Right lobe of liver (tissue), 6 donors: ENCODE measurements at regions not wholly inside any gene's neighbourhood (a gene's known extent, or its start where the extent isn't known, plus 50 kb on each side); places are given as distances from the start of the nearest gene placed in this dataset.
A peak's percentile ranks its signal among the peaks of the same experiment; 100 is the strongest.

Experiments
- ATAC-seq, 4 donors: fragments of 200-7000 bp; cut with Tn5 transposase; one replicate each; pipeline ENCODE4 v1.9.1; 2020; ENCODE audit warnings: mild to moderate bottlenecking in 4 of 4, moderate library complexity in 4 of 4
- DNase-seq, 3 donors: peaks; one replicate each; pipeline ENCODE4 v3.0.0-alpha.2; 2020
- H3K27ac ChIP-seq, 3 donors: fragments of 200-600 bp; one replicate each; pipeline ENCODE4 v1.8.0; 2022
- H3K27me3 ChIP-seq, 2 donors: fragments of 200-600 bp; one replicate each; pipeline ENCODE4 v1.8.0; 2022
- H3K36me3 ChIP-seq, 4 donors: fragments of 200-600 bp; sonication (generic) in 1 of 4; one replicate each; pipeline versions ENCODE4 v1.5.1 to v1.8.0; 2017 to 2022; ENCODE audit warnings: control low read depth in 1 of 4
- H3K4me1 ChIP-seq, 4 donors: fragments of 200-600 bp; sonication (generic) in 1 of 4; one replicate each; pipeline versions ENCODE4 v1.5.1 to v1.8.0; 2017 to 2022; ENCODE audit warnings: control low read depth in 1 of 4
- H3K4me3 ChIP-seq, 3 donors: fragments of 200-600 bp; one replicate each; pipeline ENCODE4 v1.8.0; 2022
- H3K9me3 ChIP-seq, 4 donors: fragments of 200-600 bp; sonication (generic) in 1 of 4; one replicate each; pipeline versions ENCODE4 v1.5.1 to v1.8.0; 2017 to 2022; ENCODE audit warnings: control low read depth in 1 of 4
- CTCF ChIP-seq, 4 donors: fragments of 200-600 bp in 3 of 4; fragments of 450-650 bp in 1 of 4; IDR thresholded peaks; one replicate each; pipeline versions ENCODE4 v1.5.1 to v1.8.0; 2016 to 2022; ENCODE audit warnings: antibody characterized with exemption in 4 of 4, mild to moderate bottlenecking in 2 of 4
- POLR2A ChIP-seq: fragments of 450-650 bp; IDR thresholded peaks from one replicate; pipeline ENCODE4 v1.6.1; 2017; ENCODE audit warnings: antibody characterized with exemption, mild to moderate bottlenecking
- WGBS: methylation state at CpG from one replicate; pipeline ENCODE4 v1.1.6; 2018; ENCODE audit warnings: low coverage, low lambda C conversion rate; ENCODE audit not compliant: insufficient coverage; ENCODE audit errors: missing lambda C conversion rate; 5-methylcytosine and 5-hydroxymethylcytosine counted together
- intact Hi-C, 2 donors: fragments of 100-400 bp; cut with DNase I; formaldehyde crosslinking; loops; one replicate each; pipeline versions ENCODE4 v1.11.2 to v1.14.1; 2022
- donor health status: DM: no; HTN: yes; CAD: no.
- donor health status: DM: no; HTN: no; CAD: no.
- donor health status: DM: no; HTN: no; CAD: no.
- donor health status: DM: no; HTN: yes; CAD: no.
- donor health status: DM: no; HTN: yes; CAD: no.

- TF ChIP-seq CTCF (IDR thresholded peaks at IDR 0.05), result no peak
- no peak for TF ChIP-seq POLR2A
- DNase-seq (no peak), ATAC-seq (no peak)
- no peaks in the 10 kb centered on the region for H3K36me3 ChIP-seq
- intact Hi-C loops, result no loop called here
- H3K27ac ChIP-seq, result no peak overlapping the region
- H3K4me3 ChIP-seq, result no peak overlapping the region
- WGBS, result 58% methylated on average over 9 of the region's 9 CpGs
- H3K4me1 ChIP-seq, result no peaks in the 10 kb centered on the region
- no peaks in the 10 kb centered on the region for H3K27me3 ChIP-seq
- no peaks in the 10 kb centered on the region for H3K9me3 ChIP-seq
Measured at GRCh38 chr7:42687211-42688055, 224.4 kb downstream of the C7orf25 start.

GRCh38 chr7:42686594-42687156 is 225.2 kb downstream of the C7orf25 start:
- DNase-seq (no peak), ATAC-seq (no peak)
- Histone ChIP-seq H3K4me3 (no peak overlapping the region), H3K36me3 (no peaks in the 10 kb centered on the region), H3K27ac (no peak overlapping the region), H3K9me3 (no peaks in the 10 kb centered on the region), H3K4me1 (no peaks in the 10 kb centered on the region), H3K27me3 (no peaks in the 10 kb centered on the region)
- 39% methylated on average over 12 of the region's 12 CpGs for WGBS
- no peak for TF ChIP-seq CTCF (IDR thresholded peaks at IDR 0.05)
- TF ChIP-seq POLR2A, result no peak
- intact Hi-C loops, result no loop called here

- H3K27me3 ChIP-seq, result no peaks in the 10 kb centered on the region
- TF ChIP-seq POLR2A, result no peak
- no peak for TF ChIP-seq CTCF (IDR thresholded peaks at IDR 0.05)
- 44% methylated on average over 9 of the region's 9 CpGs for WGBS
- H3K4me1 ChIP-seq, result no peaks in the 10 kb centered on the region
- intact Hi-C loops, result no loop called here
- no peak overlapping the region for H3K4me3 ChIP-seq
- no peaks in the 10 kb centered on the region for H3K36me3 ChIP-seq
- no peaks in the 10 kb centered on the region for H3K9me3 ChIP-seq
- DNase-seq (no peak), ATAC-seq (no peak)
- H3K27ac ChIP-seq, result no peak overlapping the region
Measured at GRCh38 chr7:42685911-42686310, 226.0 kb downstream of the C7orf25 start.

GRCh38 chr7:42677751-42678699 is 233.8 kb downstream of the C7orf25 start:
- ATAC-seq (peak in 1 of 4 donors; percentile 11), DNase-seq (no peak)
- Histone ChIP-seq H3K36me3 (no peaks in the 10 kb centered on the region), H3K4me1 (no peaks in the 10 kb centered on the region), H3K4me3 (no peak overlapping the region), H3K27me3 (no peaks in the 10 kb centered on the region), H3K9me3 (no peaks in the 10 kb centered on the region), H3K27ac (no peak overlapping the region)
- TF ChIP-seq CTCF (IDR thresholded peaks at IDR 0.05) (no peak), POLR2A (no peak)
- intact Hi-C loops, result no loop called here
- WGBS, result 32% methylated on average over 3 of the region's 3 CpGs
